Breast epithelium (tissue), 4 donors: ENCODE measurements at regions not wholly inside any gene's neighbourhood (a gene's known extent, or its start where the extent isn't known, plus 50 kb on each side); places are given as distances from the start of the nearest gene placed in this dataset.

Experiments
- DNase-seq, 2 donors: peaks; one replicate each; pipeline ENCODE4 v3.0.0-alpha.2; 2019; ENCODE audit warnings: low spot score in 2 of 2
- H3K27ac ChIP-seq, 2 donors: fragments of 200-600 bp; sonication (generic) in 1 of 2; one replicate each; pipeline ENCODE4 v1.5.1; 2016 to 2019; ENCODE audit warnings: mild to moderate bottlenecking in 1 of 2
- H3K27me3 ChIP-seq, 2 donors: fragments of 200-600 bp; sonication (generic) in 1 of 2; one replicate each; pipeline versions ENCODE4 v1.5.1 to v1.6.0; 2017 to 2019; ENCODE audit warnings: control low read depth in 1 of 2, mild to moderate bottlenecking in 1 of 2
- H3K36me3 ChIP-seq: fragments of 200-600 bp; one replicate; pipeline ENCODE4 v1.5.1; 2019
- H3K4me1 ChIP-seq, 2 donors: fragments of 200-600 bp; sonication (generic); one replicate each; pipeline ENCODE4 v1.5.1; 2016 to 2019; ENCODE audit warnings: control low read depth in 1 of 2
- H3K4me3 ChIP-seq, 3 donors: fragments of 200-600 bp; sonication (generic); 1 replicate in 2 of 3; 2 replicates in 1 of 3; pipeline ENCODE4 v1.5.1; 2016 to 2019; ENCODE audit warnings: mild to moderate bottlenecking in 3 of 3, moderate library complexity in 2 of 3
- H3K9me3 ChIP-seq, 2 donors: fragments of 200-600 bp; sonication (generic) in 1 of 2; one replicate each; pipeline ENCODE4 v1.5.1; 2016 to 2019; ENCODE audit warnings: control low read depth in 1 of 2
- CTCF ChIP-seq, 3 donors: fragments of 450-650 bp; IDR thresholded peaks; one replicate each; pipeline ENCODE4 v1.5.1; 2016 to 2017; ENCODE audit warnings: antibody characterized with exemption in 3 of 3, mild to moderate bottlenecking in 3 of 3, moderate library complexity in 3 of 3
- POLR2A ChIP-seq: fragments of 450-650 bp; IDR thresholded peaks from one replicate; pipeline ENCODE4 v1.6.1; 2016; ENCODE audit warnings: antibody characterized with exemption, mild to moderate bottlenecking, moderate library complexity
- POLR2AphosphoS5 ChIP-seq, 3 donors: sonication (generic); formaldehyde crosslinking; IDR thresholded peaks; one replicate each; pipeline ENCODE4 v1.6.1; 2017; ENCODE audit warnings: antibody characterized with exemption in 3 of 3
- intact Hi-C: fragments of 100-400 bp; cut with DNase I; formaldehyde crosslinking; loops from one replicate; pipeline ENCODE4 v1.15.1; 2023; ENCODE audit warnings: low total_unique reads

GRCh38 chr6:152874846-152875568, 107.8 kb downstream of the FBXO5 start:
- H3K36me3 ChIP-seq = no peaks in the 10 kb centered on the region
- no peaks in the 10 kb centered on the region for H3K27me3 ChIP-seq
- DNase-seq = no peak
- no peak overlapping the region for H3K4me3 ChIP-seq
- no peaks in the 10 kb centered on the region for H3K9me3 ChIP-seq
- no peak overlapping the region for H3K27ac ChIP-seq
- intact Hi-C loops = no loop called here
- no peaks in the 10 kb centered on the region for H3K4me1 ChIP-seq
- TF ChIP-seq CTCF (IDR thresholded peaks at IDR 0.05) (no peak), POLR2AphosphoS5 (IDR thresholded peaks at IDR 0.05) (no peak), POLR2A (no peak)

- Histone ChIP-seq H3K9me3 (peaks cover 0 to 6% of the 10 kb centered on the region in 2 donors), H3K4me3 (no peak overlapping the region), H3K36me3 (no peaks in the 10 kb centered on the region), H3K27ac (no peak overlapping the region), H3K27me3 (no peaks in the 10 kb centered on the region), H3K4me1 (no peaks in the 10 kb centered on the region)
- TF ChIP-seq CTCF (IDR thresholded peaks at IDR 0.05) (no peak), POLR2AphosphoS5 (IDR thresholded peaks at IDR 0.05) (no peak), POLR2A (no peak)
- intact Hi-C loops = no loop called here
- no peak for DNase-seq
Observed at GRCh38 chr6:152879681-152880080, 103.2 kb downstream of the FBXO5 start.

DNA sequence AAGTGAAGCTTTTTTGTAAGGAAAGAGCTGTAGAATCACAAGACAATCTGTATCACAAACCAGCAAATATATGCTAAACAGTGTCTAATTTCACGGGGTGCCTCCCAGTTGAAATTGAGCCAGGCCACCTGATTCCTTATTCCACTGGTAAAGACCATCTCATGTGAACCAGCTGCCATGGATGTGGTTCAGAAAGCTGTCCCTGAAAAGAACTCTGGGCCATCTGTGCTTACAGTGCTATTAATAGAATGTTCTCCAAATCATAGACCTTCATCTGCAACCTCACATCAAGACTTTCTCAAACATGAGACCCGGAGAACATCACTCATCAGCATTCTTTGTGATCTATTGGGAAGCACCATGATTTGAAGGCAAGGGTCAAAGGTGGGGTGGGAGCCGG, 89.7 kb downstream of the FBXO5 start:
- DNase-seq = no peak
- Histone ChIP-seq H3K9me3 (no peaks in the 10 kb centered on the region), H3K36me3 (no peaks in the 10 kb centered on the region), H3K27me3 (peaks cover 0 to 4% of the 10 kb centered on the region in 2 donors), H3K4me3 (no peak overlapping the region), H3K27ac (no peak overlapping the region), H3K4me1 (no peaks in the 10 kb centered on the region)
- TF ChIP-seq POLR2A = no peak
- TF ChIP-seq CTCF (IDR thresholded peaks at IDR 0.05) = no peak
- TF ChIP-seq POLR2AphosphoS5 (IDR thresholded peaks at IDR 0.05) = no peak
- intact Hi-C loops = no loop called here

- no peak for DNase-seq
- H3K9me3 ChIP-seq = no peaks in the 10 kb centered on the region
- no peak overlapping the region for H3K4me3 ChIP-seq
- no peak for TF ChIP-seq POLR2AphosphoS5 (IDR thresholded peaks at IDR 0.05)
- H3K27me3 ChIP-seq = peaks cover 0 to 4% of the 10 kb centered on the region in 2 donors
- no peaks in the 10 kb centered on the region for H3K36me3 ChIP-seq
- intact Hi-C loops = no loop called here
- no peaks in the 10 kb centered on the region for H3K4me1 ChIP-seq
- H3K27ac ChIP-seq = no peak overlapping the region
Observed at GRCh38 chr6:152896923-152897322, 85.9 kb downstream of the FBXO5 start.

- Histone ChIP-seq H3K36me3 (no peaks in the 10 kb centered on the region), H3K9me3 (no peaks in the 10 kb centered on the region), H3K27me3 (peaks cover 0 to 4% of the 10 kb centered on the region in 2 donors), H3K4me1 (no peaks in the 10 kb centered on the region), H3K4me3 (no peak overlapping the region), H3K27ac (no peak overlapping the region)
- intact Hi-C loops = no loop called here
- peak; percentile 18 to 67 for DNase-seq
- TF ChIP-seq POLR2A (no peak), POLR2AphosphoS5 (IDR thresholded peaks at IDR 0.05) (no peak), CTCF (IDR thresholded peaks at IDR 0.05) (peak in 2 of 3 donors; percentile 43 to 57)
Observed at GRCh38 chr6:152897807-152898399, 84.9 kb downstream of the FBXO5 start.
